Left lung (tissue), 4 donors: ENCODE measurements at regions not wholly inside any gene's neighbourhood (a gene's known extent, or its start where the extent isn't known, plus 50 kb on each side); places are given as distances from the start of the nearest gene placed in this dataset.

Experiments used
- ATAC-seq: fragments of 200-7000 bp; cut with Tn5 transposase; one replicate; pipeline ENCODE4 v1.9.1; 2020; ENCODE audit warnings: moderate library complexity
- DNase-seq, 4 donors: peaks; one replicate each; pipeline ENCODE4 v3.0.0-alpha.2; 2013 to 2020
- H3K27ac ChIP-seq, 2 donors: fragments of 200-600 bp; sonication (generic) in 1 of 2; one replicate each; pipeline versions ENCODE4 v1.5.0 to v1.8.0; 2020 to 2021
- H3K27me3 ChIP-seq, 2 donors: fragments of 200-600 bp; sonication (generic) in 1 of 2; one replicate each; pipeline versions ENCODE4 v1.5.0 to v1.8.0; 2020 to 2021
- H3K36me3 ChIP-seq, 2 donors: fragments of 200-600 bp; sonication (generic) in 1 of 2; one replicate each; pipeline versions ENCODE4 v1.5.0 to v1.8.0; 2020 to 2021
- H3K4me1 ChIP-seq, 2 donors: fragments of 200-600 bp; one replicate each; pipeline ENCODE4 v1.8.0; 2021
- H3K4me3 ChIP-seq, 2 donors: fragments of 200-600 bp; sonication (generic) in 1 of 2; one replicate each; pipeline versions ENCODE4 v1.5.0 to v1.8.0; 2020 to 2021; ENCODE audit warnings: mild to moderate bottlenecking in 1 of 2
- H3K9me3 ChIP-seq, 2 donors: fragments of 200-600 bp; sonication (generic) in 1 of 2; one replicate each; pipeline versions ENCODE4 v1.5.0 to v1.8.0; 2020 to 2021
- intact Hi-C, 2 donors: fragments of 100-400 bp; cut with DNase I; formaldehyde crosslinking; loops; one replicate each; pipeline versions ENCODE4 v1.11.2 to v1.14.2; 2022
- TF ChIP-seq, protein P1 (sequence below), 2 donors: fragments of 200-600 bp; sonication (generic) in 1 of 2; IDR thresholded peaks; one replicate each; pipeline versions ENCODE4 v1.5.0 to v1.8.0; 2021; ENCODE audit warnings: antibody characterized with exemption in 2 of 2
- donor health status: DM: no; HTN: yes; CAD: no.
- donor health status: DM: no; HTN: no; CAD: no.

DNA sequence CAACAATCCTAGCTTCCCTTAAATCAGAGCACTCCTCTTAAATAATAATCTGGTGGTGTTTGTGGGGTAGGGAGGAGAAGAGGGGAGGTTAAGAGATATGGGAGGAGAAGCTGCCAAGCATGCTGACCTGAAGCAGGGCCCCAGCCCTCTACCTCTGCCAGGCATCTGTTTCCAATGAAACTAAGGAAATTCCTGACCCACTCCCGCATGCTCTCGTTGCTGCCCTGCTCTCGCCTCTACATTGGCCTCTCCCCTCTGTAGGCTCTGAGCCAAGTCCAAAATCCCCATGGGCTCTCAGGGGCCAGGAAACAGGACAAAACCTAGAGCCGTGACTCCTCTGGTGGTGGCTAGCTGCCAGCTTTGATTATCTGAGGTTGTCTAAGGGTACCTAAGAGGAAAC is 559.5 kb upstream of the CDH11 start:
- Histone ChIP-seq H3K27ac (no peak overlapping the region), H3K36me3 (no peaks in the 10 kb centered on the region), H3K4me1 (no peaks in the 10 kb centered on the region), H3K9me3 (peaks cover 0 to 6% of the 10 kb centered on the region in 2 donors), H3K27me3 (no peaks in the 10 kb centered on the region), H3K4me3 (no peak overlapping the region)
- intact Hi-C loops: no loop called here
- TF ChIP-seq, protein P1, sequence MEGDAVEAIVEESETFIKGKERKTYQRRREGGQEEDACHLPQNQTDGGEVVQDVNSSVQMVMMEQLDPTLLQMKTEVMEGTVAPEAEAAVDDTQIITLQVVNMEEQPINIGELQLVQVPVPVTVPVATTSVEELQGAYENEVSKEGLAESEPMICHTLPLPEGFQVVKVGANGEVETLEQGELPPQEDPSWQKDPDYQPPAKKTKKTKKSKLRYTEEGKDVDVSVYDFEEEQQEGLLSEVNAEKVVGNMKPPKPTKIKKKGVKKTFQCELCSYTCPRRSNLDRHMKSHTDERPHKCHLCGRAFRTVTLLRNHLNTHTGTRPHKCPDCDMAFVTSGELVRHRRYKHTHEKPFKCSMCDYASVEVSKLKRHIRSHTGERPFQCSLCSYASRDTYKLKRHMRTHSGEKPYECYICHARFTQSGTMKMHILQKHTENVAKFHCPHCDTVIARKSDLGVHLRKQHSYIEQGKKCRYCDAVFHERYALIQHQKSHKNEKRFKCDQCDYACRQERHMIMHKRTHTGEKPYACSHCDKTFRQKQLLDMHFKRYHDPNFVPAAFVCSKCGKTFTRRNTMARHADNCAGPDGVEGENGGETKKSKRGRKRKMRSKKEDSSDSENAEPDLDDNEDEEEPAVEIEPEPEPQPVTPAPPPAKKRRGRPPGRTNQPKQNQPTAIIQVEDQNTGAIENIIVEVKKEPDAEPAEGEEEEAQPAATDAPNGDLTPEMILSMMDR (IDR thresholded peaks at IDR 0.05): no peak
- ATAC-seq (no peak), DNase-seq (no peak)

DNA sequence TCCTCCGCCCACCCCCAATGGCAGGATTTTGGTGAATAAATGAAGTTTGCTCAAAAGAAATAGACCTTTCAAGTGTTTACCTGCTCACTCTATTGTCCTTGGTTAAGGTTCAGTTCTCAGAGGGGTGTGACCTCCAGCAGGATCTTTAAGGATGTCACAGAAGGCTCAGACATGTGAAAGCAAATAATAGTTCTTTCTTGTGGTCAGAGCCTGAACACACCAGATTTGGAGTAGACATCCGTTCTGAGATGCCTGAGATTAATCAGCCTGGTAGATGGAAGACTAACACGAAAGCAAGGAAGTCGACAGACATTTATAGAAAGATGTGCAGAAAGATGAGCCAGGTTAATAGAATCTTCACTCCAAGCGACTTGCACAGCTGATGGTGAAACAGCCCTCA is 557.9 kb upstream of the CDH11 start:
- intact Hi-C loops: no loop called here
- DNase-seq: no peak
- H3K9me3 ChIP-seq: peaks cover 0 to 6% of the 10 kb centered on the region in 2 donors
- no peaks in the 10 kb centered on the region for H3K4me1 ChIP-seq
- H3K36me3 ChIP-seq: no peaks in the 10 kb centered on the region
- TF ChIP-seq, protein P1 (IDR thresholded peaks at IDR 0.05): no peak
- H3K4me3 ChIP-seq: no peak overlapping the region
- H3K27ac ChIP-seq: no peak overlapping the region
- ATAC-seq: no peak
- H3K27me3 ChIP-seq: no peaks in the 10 kb centered on the region

GRCh38 chr16:65675161-65675560 is 553.3 kb upstream of the CDH11 start:
- DNase-seq: no peak
- Histone ChIP-seq H3K4me3 (no peak overlapping the region), H3K27me3 (no peaks in the 10 kb centered on the region), H3K4me1 (no peaks in the 10 kb centered on the region), H3K27ac (no peak overlapping the region), H3K9me3 (no peaks in the 10 kb centered on the region), H3K36me3 (no peaks in the 10 kb centered on the region)
- intact Hi-C loops: no loop called here
- ATAC-seq: no peak
- TF ChIP-seq, protein P1 (IDR thresholded peaks at IDR 0.05): no peak

- H3K4me3 ChIP-seq: no peak overlapping the region
- no peaks in the 10 kb centered on the region for H3K4me1 ChIP-seq
- TF ChIP-seq, protein P1 (IDR thresholded peaks at IDR 0.05): no peak
- no peaks in the 10 kb centered on the region for H3K9me3 ChIP-seq
- no peaks in the 10 kb centered on the region for H3K27me3 ChIP-seq
- no peaks in the 10 kb centered on the region for H3K36me3 ChIP-seq
- no peak overlapping the region for H3K27ac ChIP-seq
- DNase-seq (no peak), ATAC-seq (no peak)
- intact Hi-C loops: no loop called here
These were observed 551.1 kb upstream of the CDH11 start for GRCh38 chr16:65672960-65673359.

DNA sequence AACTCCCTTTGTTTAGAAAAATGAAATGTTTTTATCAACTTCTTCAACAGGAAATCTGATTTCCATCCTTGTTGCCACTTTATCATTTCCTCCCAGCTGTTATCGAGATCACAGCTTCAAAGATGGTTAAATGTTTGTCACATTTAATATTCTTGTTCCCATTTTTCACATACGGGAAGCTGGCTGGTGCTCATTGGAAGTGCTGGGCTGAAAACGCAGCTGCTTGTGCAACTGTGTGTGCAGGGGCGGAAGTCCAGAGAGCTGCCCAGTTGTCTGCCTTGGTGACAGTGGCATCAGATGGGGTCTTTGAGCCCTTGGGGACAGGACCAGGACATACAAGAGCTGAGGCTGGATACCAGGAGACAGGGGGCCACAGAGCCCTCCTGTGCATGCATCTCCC is 549.2 kb upstream of the CDH11 start:
- H3K36me3 ChIP-seq: no peaks in the 10 kb centered on the region
- no peak overlapping the region for H3K27ac ChIP-seq
- no peak for ATAC-seq

More for the DNA sequence above, 549.2 kb upstream of the CDH11 start:
- no peaks in the 10 kb centered on the region for H3K27me3 ChIP-seq
- H3K4me3 ChIP-seq: no peak overlapping the region
- intact Hi-C loops: no loop called here
- no peaks in the 10 kb centered on the region for H3K9me3 ChIP-seq
- peak in 1 of 4 donors; percentile 19 for DNase-seq
- TF ChIP-seq, protein P1 (IDR thresholded peaks at IDR 0.05): no peak
- H3K4me1 ChIP-seq: no peaks in the 10 kb centered on the region
